HUDEP-2 (cell line): ENCODE measurements at regions not wholly inside any gene's neighbourhood (a gene's known extent, or its start where the extent isn't known, plus 50 kb on each side); places are given as distances from the start of the nearest gene placed in this dataset.

Source experiments
- DNase-seq, 76 experiments: peaks; one replicate each; lab custom pipeline; 2025; ENCODE audit not compliant: unreplicated experiment in 76 of 76; lab: John Stamatoyannopoulos, UW

GRCh38 chr3:113136071-113136470 is 75.3 kb upstream of the BOC start:
- DNase-seq: peak in 6 of 76 experiments; percentile 5 to 28 (median 9)

- DNase-seq: no peak
Measured at GRCh38 chr3:113136544-113136943, 74.8 kb upstream of the BOC start.

GRCh38 chr3:113138839-113139743 is 72.3 kb upstream of the BOC start:
- DNase-seq: no peak

GRCh38 chr3:113140876-113141275 is 70.5 kb upstream of the BOC start:
- DNase-seq: no peak

- no peak for DNase-seq
Measured at GRCh38 chr3:113141543-113141942, 69.8 kb upstream of the BOC start.

- DNase-seq: no peak
Measured at GRCh38 chr3:113142476-113142875, 68.9 kb upstream of the BOC start.

GRCh38 chr3:113143353-113143752 is 68.0 kb upstream of the BOC start:
- DNase-seq: no peak

GRCh38 chr3:113147681-113148261 is 63.6 kb upstream of the BOC start:
- no peak for DNase-seq

GRCh38 chr3:113148284-113148683 is 63.1 kb upstream of the BOC start:
- no peak for DNase-seq

GRCh38 chr3:113150250-113150649 is 61.1 kb upstream of the BOC start:
- no peak for DNase-seq

GRCh38 chr3:113151461-113152031 is 59.8 kb upstream of the BOC start:
- DNase-seq: no peak

- DNase-seq: no peak
Measured at GRCh38 chr3:113152849-113153248, 58.5 kb upstream of the BOC start.

- no peak for DNase-seq
Measured at GRCh38 chr3:113153499-113154107, 57.8 kb upstream of the BOC start.

GRCh38 chr3:113156816-113157333 is 54.5 kb upstream of the BOC start:
- no peak for DNase-seq

GRCh38 chr3:113157408-113158030 is 53.8 kb upstream of the BOC start:
- DNase-seq: no peak

- no peak for DNase-seq
Measured at GRCh38 chr3:113158171-113158570, 53.2 kb upstream of the BOC start.
